IMR-90 (cell line): ENCODE measurements at regions not wholly inside any gene's neighbourhood (a gene's known extent, or its start where the extent isn't known, plus 50 kb on each side); places are given as distances from the start of the nearest gene placed in this dataset.

Source experiments
- ATAC-seq: fragments of 200-7000 bp; cut with Tn5 transposase; 2 replicates; pipeline ENCODE4 v1.9.1; 2020; ENCODE audit warnings: low read depth, mild to moderate bottlenecking, moderate library complexity
- BruUV-seq: library from RNA; stranded (reverse); fragments of 400-500 nt; replicated peaks from 2 replicates; lab custom pipeline; 2021; lab: Mats Ljungman, UMichigan
- CTCF ChIA-PET: fragments of 300-600 bp; formaldehyde crosslinking; extraction: SDS; loops from one replicate; lab custom pipeline; 2021; ENCODE audit warnings: antibody characterized with exemption; lab: Yijun Ruan, JAX
- POLR2A ChIA-PET: fragments of 300-600 bp; sonication (Branson Sonifier 250); formaldehyde crosslinking; loops from one replicate; lab custom pipeline; 2022; ENCODE audit warnings: antibody characterized with exemption; ENCODE audit not compliant: unreplicated experiment; lab: Charles Lee
- DNase-seq: peaks from one replicate; pipeline ENCODE4 v3.0.0; 2013
- H2AFZ ChIP-seq: replicated peaks from 2 replicates; pipeline ENCODE3; 2013; ENCODE audit warnings: low read length, mild to moderate bottlenecking; ENCODE audit not compliant: poor library complexity
- H2AK5ac ChIP-seq: 2 replicates; pipeline ENCODE4 v1.6.1; 2013; ENCODE audit warnings: low read depth, low read length, inconsistent platforms
- H2AK9ac ChIP-seq: replicated peaks from 2 replicates; pipeline ENCODE3; 2013; ENCODE audit warnings: mild to moderate bottlenecking, low read depth, low read length, moderate library complexity; ENCODE audit not compliant: poor library complexity
- H2BK120ac ChIP-seq: 2 replicates; pipeline ENCODE4 v1.6.1; 2013; ENCODE audit warnings: low read depth, low read length, inconsistent platforms
- H2BK15ac ChIP-seq: 3 replicates; pipeline ENCODE4 v1.6.1; 2013; ENCODE audit warnings: low read depth, low read length, inconsistent platforms
- H2BK20ac ChIP-seq: 2 replicates; pipeline ENCODE4 v1.6.1; 2013; ENCODE audit warnings: low read depth, mild to moderate bottlenecking, inconsistent platforms, low read length, moderate library complexity
- H2BK5ac ChIP-seq: 2 replicates; pipeline ENCODE4 v1.6.1; 2013; ENCODE audit warnings: mild to moderate bottlenecking, low read depth, low read length, inconsistent platforms; ENCODE audit not compliant: poor library complexity, severe bottlenecking
- H3K14ac ChIP-seq: replicated peaks from 2 replicates; pipeline ENCODE4 v1.6.1; 2013; ENCODE audit warnings: low read depth, low read length, inconsistent platforms
- H3K18ac ChIP-seq: 2 replicates; pipeline ENCODE4 v1.6.1; 2013; ENCODE audit warnings: low read depth, low read length, control low read depth
- H3K23ac ChIP-seq: 2 replicates; pipeline ENCODE4 v1.6.1; 2013; ENCODE audit warnings: low read depth, low read length, inconsistent platforms
- H3K27ac ChIP-seq: 2 replicates; pipeline ENCODE4 v1.5.1; 2013; ENCODE audit warnings: mild to moderate bottlenecking, control low read depth, low read length; ENCODE audit not compliant: insufficient read depth
- H3K27me3 ChIP-seq: 2 replicates; pipeline ENCODE4 v1.6.1; 2013; ENCODE audit warnings: low read length; ENCODE audit not compliant: control insufficient read depth, insufficient read depth
- H3K36me3 ChIP-seq: 2 replicates; pipeline ENCODE4 v1.6.1; 2013; ENCODE audit warnings: low read length, mixed read lengths; ENCODE audit not compliant: control insufficient read depth, insufficient read depth
- H3K4ac ChIP-seq: 2 replicates; pipeline ENCODE4 v1.6.1; 2013; ENCODE audit warnings: low read depth, low read length, inconsistent platforms
- H3K4me1 ChIP-seq: 2 replicates; pipeline ENCODE4 v1.6.1; 2013; ENCODE audit warnings: low read length, mixed read lengths; ENCODE audit not compliant: control insufficient read depth, insufficient read depth
- H3K4me2 ChIP-seq: 2 replicates; pipeline ENCODE4 v1.6.1; 2013; ENCODE audit warnings: low read depth, mild to moderate bottlenecking, control low read depth, low read length, moderate library complexity
- H3K4me3 ChIP-seq: 2 replicates; pipeline ENCODE4 v1.5.1; 2013; ENCODE audit warnings: low read depth, mild to moderate bottlenecking, control low read depth, low read length, moderate library complexity; ENCODE audit not compliant: insufficient read depth
- H3K56ac ChIP-seq: 2 replicates; pipeline ENCODE4 v1.6.1; 2013; ENCODE audit warnings: low read length, inconsistent platforms; ENCODE audit not compliant: insufficient read depth; ENCODE audit errors: extremely low read depth
- H3K79me1 ChIP-seq, 2 experiments: 2 replicates each; pipeline ENCODE4 v1.6.1; 2013; ENCODE audit warnings: low read length in 2 of 2, inconsistent platforms in 1 of 2, low read depth in 1 of 2
- H3K9ac ChIP-seq: 2 replicates; pipeline ENCODE4 v1.6.1; 2013; ENCODE audit warnings: low read depth, low read length, control low read depth
- H3K9me1 ChIP-seq: 2 replicates; pipeline ENCODE4 v1.6.1; 2013; ENCODE audit warnings: low read length, inconsistent platforms; ENCODE audit not compliant: insufficient read depth
- H3K9me3 ChIP-seq: 2 replicates; pipeline ENCODE4 v1.6.1; 2013; ENCODE audit warnings: low read length; ENCODE audit not compliant: control insufficient read depth, insufficient read depth
- H4K20me1 ChIP-seq: 2 replicates; pipeline ENCODE4 v1.6.1; 2013; ENCODE audit warnings: low read length, inconsistent platforms; ENCODE audit not compliant: insufficient read depth
- H4K5ac ChIP-seq: 2 replicates; pipeline ENCODE4 v1.6.1; 2013; ENCODE audit warnings: mild to moderate bottlenecking, low read depth, low read length, control low read depth
- H4K8ac ChIP-seq, 2 experiments: 2 replicates each; pipeline ENCODE4 v1.6.1; 2013; ENCODE audit warnings: low read depth in 2 of 2, low read length in 2 of 2, control low read depth in 1 of 2, inconsistent platforms in 1 of 2
- H4K91ac ChIP-seq: 2 replicates; pipeline ENCODE4 v1.6.1; 2013; ENCODE audit warnings: low read depth, low read length, inconsistent platforms; ENCODE audit not compliant: insufficient read depth
- CHD1 ChIP-seq: IDR thresholded peaks from 2 replicates; pipeline ENCODE4 v1.6.1; 2012; ENCODE audit warnings: low read depth, low read length, improper control_type of control experiment
- FOS ChIP-seq: fragments of 150-350 bp; IDR thresholded peaks from 2 replicates; pipeline ENCODE4 v1.6.1; 2016; ENCODE audit warnings: low read depth, low read length
- MAFK ChIP-seq: IDR thresholded peaks from 2 replicates; pipeline ENCODE4 v1.6.1; 2012; ENCODE audit warnings: low read depth, low read length, improper control_type of control experiment
- RCOR1 ChIP-seq: IDR thresholded peaks from 2 replicates; pipeline ENCODE4 v1.6.1; 2012; ENCODE audit warnings: mild to moderate bottlenecking, low read length, improper control_type of control experiment; ENCODE audit not compliant: insufficient replicate concordance
- WGBS, 2 experiments: methylation state at CpG; one replicate each; pipeline versions ENCODE4 v1.1.5 to v1.1.7; 2013; ENCODE audit warnings: missing lambda C conversion rate in 2 of 2; ENCODE audit not compliant: insufficient read length in 1 of 2; ENCODE audit errors: extremely low coverage in 2 of 2; 5-methylcytosine and 5-hydroxymethylcytosine counted together
- dilution Hi-C: fragments of 300-500 bp; cut with HindIII; formaldehyde crosslinking; loops from one replicate; pipeline ENCODE4 v1.14.3; 2018; ENCODE audit warnings: low sequenced_read_pairs; ENCODE audit not compliant: unreplicated experiment
- in situ Hi-C: fragments of 300-500 bp; cut with MboI; formaldehyde crosslinking; loops from 3 replicates; pipeline ENCODE4 v1.14.3; 2019; ENCODE audit warnings: low sequenced_read_pairs, inconsistent platforms, mixed read lengths
- intact Hi-C: fragments of 100-400 bp; cut with micrococcal nuclease; formaldehyde crosslinking; loops from 2 replicates; pipeline ENCODE4 v1.10.0; 2022

DNA sequence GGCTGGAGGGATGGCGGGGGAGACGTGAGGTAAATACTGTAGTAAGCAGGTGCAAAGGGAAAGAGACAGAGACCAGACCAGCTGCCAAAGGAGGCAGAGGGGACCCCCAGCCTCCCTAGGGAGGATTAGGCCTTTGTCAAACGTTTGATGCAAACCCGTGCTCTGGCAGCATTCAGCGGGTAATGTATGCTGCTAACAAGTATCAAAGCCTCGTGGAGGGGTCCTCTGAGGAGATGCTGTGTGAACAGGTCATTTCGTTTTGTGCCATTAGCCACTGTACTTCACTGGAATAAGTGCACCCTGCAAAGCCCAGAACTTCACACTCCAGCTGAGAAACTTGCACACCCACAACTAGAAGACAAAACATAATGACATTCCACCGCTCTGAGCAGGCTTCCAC, 644.5 kb downstream of the NPHP4 start:
- Histone ChIP-seq H3K4me3 (no peak overlapping the region), H4K8ac (no peak overlapping the region), H2AK5ac (no peak overlapping the region), H3K4me1 (no peaks in the 10 kb centered on the region), H3K4me2 (no peak overlapping the region), H3K9me3 (peaks cover 52% of the 10 kb centered on the region), H2BK20ac (no peak overlapping the region), H3K36me3 (no peaks in the 10 kb centered on the region), H3K79me1 (no peaks in the 10 kb centered on the region), H3K18ac (no peak overlapping the region), H3K9ac (no peak overlapping the region), H2BK15ac (no peak overlapping the region), H2BK120ac (no peak overlapping the region), H3K27me3 (no peaks in the 10 kb centered on the region), H4K20me1 (no peaks in the 10 kb centered on the region), H3K9me1 (no peaks in the 10 kb centered on the region), H3K23ac (no peak overlapping the region), H3K14ac (no peak overlapping the region), H3K27ac (no peak overlapping the region), H2AK9ac (no peak overlapping the region), H3K4ac (no peak overlapping the region), H4K91ac (no peak overlapping the region), H3K56ac (no peak overlapping the region), H4K5ac (no peak overlapping the region), H2BK5ac (no peak overlapping the region), H2AFZ (no peak overlapping the region)
- dilution Hi-C loops (no loop called here), intact Hi-C loops (no loop called here), in situ Hi-C loops (no loop called here)
- no TSS peak for BruUV-seq
- no peak for TF ChIP-seq RCOR1
- TF ChIP-seq FOS: no peak
- no peak for TF ChIP-seq MAFK
- TF ChIP-seq CHD1: no peak
- ChIA-PET CTCF (no interaction called here), POLR2A (no interaction called here)
- DNase-seq (no peak), ATAC-seq (no peak)
- 58% methylated on average over 3 of the region's 8 CpGs; no CpG with 5 or more reads in 1 of the 2 experiments for WGBS, 2 experiments
